ENCODE measurements at regions not wholly inside any gene's neighbourhood (a gene's known extent, or its start where the extent isn't known, plus 50 kb on each side); places are given as distances from the start of the nearest gene placed in this dataset.

DNA sequence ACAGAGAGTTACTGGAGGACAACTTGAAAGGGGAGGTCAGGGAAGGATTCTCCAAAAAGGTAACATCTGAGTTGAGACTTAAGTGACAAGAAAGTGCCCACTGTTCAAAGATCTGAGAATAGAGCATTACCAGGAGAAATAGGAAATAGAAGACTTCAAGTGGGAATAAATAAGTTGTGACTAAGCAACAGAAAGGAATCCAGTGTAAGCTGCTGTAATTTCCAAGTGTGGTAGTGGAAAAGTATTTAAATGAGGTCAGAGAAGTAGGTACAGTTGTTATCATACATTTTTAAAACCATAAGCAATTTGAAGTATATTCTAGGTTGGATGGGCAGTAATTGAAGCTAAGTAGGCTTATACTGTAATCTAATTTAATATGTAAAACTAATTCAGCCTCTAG, 211.9 kb downstream of the FBXO8 start:
- TF ChIP-seq, protein P1, sequence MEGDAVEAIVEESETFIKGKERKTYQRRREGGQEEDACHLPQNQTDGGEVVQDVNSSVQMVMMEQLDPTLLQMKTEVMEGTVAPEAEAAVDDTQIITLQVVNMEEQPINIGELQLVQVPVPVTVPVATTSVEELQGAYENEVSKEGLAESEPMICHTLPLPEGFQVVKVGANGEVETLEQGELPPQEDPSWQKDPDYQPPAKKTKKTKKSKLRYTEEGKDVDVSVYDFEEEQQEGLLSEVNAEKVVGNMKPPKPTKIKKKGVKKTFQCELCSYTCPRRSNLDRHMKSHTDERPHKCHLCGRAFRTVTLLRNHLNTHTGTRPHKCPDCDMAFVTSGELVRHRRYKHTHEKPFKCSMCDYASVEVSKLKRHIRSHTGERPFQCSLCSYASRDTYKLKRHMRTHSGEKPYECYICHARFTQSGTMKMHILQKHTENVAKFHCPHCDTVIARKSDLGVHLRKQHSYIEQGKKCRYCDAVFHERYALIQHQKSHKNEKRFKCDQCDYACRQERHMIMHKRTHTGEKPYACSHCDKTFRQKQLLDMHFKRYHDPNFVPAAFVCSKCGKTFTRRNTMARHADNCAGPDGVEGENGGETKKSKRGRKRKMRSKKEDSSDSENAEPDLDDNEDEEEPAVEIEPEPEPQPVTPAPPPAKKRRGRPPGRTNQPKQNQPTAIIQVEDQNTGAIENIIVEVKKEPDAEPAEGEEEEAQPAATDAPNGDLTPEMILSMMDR (IDR thresholded peaks at IDR 0.05; ENCODE audit: insufficient read depth, low read length, severe bottlenecking): no peak
- H3K27me3 ChIP-seq (ENCODE audit: control insufficient read depth, insufficient read depth, low read length): no peaks in the 10 kb centered on the region
- no peak for DNase-seq (ENCODE audit: low read depth)
- no peaks in the 10 kb centered on the region for H3K36me3 ChIP-seq (ENCODE audit: control insufficient read depth, insufficient read depth, low read length)
- no peak for FAIRE-seq
- no peak overlapping the region for H3K4me3 ChIP-seq (ENCODE audit: low read depth, low read length)

DNA sequence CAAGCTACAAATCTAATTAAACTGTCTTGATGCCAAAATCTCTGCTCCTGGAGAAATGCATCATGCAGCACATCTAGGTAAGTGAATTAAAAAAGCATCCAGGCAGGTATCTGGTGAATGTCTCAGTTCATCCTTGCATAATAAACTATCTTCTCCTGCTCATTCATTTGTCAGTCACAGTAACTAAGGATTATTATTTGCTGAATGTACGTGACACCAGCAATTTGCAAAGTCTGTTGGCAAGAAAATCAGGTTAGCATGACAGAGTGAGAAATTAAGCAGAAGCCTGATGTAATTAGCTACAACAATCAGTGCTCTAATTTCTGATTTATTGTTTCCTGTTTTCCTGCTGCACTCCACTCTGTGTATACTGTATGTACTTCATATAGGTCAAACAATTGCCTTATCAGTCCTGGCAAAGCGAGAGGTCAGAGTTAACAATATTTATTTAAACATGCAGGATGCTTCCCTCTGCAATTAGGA, 213.6 kb downstream of the FBXO8 start:
- Histone ChIP-seq H3K27me3 (ENCODE audit: control insufficient read depth, insufficient read depth, low read length) (no peaks in the 10 kb centered on the region), H3K36me3 (ENCODE audit: control insufficient read depth, insufficient read depth, low read length) (no peaks in the 10 kb centered on the region), H3K4me3 (ENCODE audit: low read depth, low read length) (no peak overlapping the region)
- TF ChIP-seq, protein P1 (IDR thresholded peaks at IDR 0.05; ENCODE audit: insufficient read depth, low read length, severe bottlenecking): no peak
- DNase-seq (ENCODE audit: low read depth) (no peak), FAIRE-seq (no peak)

DNA sequence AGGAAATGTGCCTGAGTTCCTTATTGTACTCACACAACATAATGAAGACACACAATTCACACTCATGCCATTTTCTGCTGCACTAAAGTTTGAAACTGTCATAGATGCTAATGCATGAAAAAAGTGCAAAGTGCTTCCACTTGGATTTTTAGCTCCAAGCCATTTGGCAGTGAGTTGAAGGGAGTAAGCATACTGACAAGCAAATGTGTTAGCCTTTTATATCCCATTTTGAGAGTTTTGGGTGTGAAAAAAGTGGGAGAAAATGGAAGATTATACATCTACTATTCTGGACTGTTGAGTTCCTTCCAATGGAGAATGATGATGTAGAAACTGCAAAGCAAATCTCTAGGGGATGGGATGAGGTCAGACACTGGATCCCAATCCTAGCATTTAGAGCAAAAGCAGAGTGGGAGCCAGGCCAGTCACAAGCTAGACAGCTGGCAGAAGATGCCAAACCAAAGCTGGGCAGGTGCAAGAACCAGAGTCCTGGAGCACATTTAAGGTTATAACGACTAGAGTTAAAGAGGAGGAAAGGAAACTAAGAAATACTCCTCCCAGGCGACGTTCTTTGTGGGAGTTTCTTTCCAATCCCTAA, 216.8 kb downstream of the FBXO8 start:
- no peak for FAIRE-seq
- TF ChIP-seq, protein P1 (IDR thresholded peaks at IDR 0.05; ENCODE audit: insufficient read depth, low read length, severe bottlenecking): no peak

DNA sequence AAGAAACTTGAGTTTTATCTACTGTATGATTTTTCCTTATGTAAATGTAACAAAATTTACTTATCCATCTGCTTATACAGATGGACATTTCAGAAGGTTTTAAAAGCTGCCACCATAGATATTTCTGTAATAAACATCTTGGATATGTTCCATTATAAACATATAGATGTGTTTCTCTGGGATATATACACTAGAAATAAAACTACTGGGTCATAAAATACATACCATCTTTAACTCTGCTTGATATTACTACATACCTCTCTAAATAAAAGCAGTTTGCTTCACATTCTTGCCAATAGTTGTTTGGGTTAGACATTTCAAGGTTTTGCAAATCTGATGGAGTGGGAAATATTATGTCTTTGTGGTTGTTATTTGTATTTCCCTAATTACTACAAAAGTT, 220.6 kb downstream of the FBXO8 start:
- Histone ChIP-seq H3K4me3 (ENCODE audit: low read depth, low read length) (no peak overlapping the region), H3K36me3 (ENCODE audit: control insufficient read depth, insufficient read depth, low read length) (no peaks in the 10 kb centered on the region), H3K27me3 (ENCODE audit: control insufficient read depth, insufficient read depth, low read length) (no peaks in the 10 kb centered on the region)
- DNase-seq (ENCODE audit: low read depth) (no peak), FAIRE-seq (no peak)
- TF ChIP-seq, protein P1 (IDR thresholded peaks at IDR 0.05; ENCODE audit: insufficient read depth, low read length, severe bottlenecking): no peak

More for the DNA sequence above, 216.8 kb downstream of the FBXO8 start:
- no peaks in the 10 kb centered on the region for H3K27me3 ChIP-seq (ENCODE audit: control insufficient read depth, insufficient read depth, low read length)
- no peak overlapping the region for H3K4me3 ChIP-seq (ENCODE audit: low read depth, low read length)
- no peaks in the 10 kb centered on the region for H3K36me3 ChIP-seq (ENCODE audit: control insufficient read depth, insufficient read depth, low read length)
- DNase-seq (ENCODE audit: low read depth): no peak

DNA sequence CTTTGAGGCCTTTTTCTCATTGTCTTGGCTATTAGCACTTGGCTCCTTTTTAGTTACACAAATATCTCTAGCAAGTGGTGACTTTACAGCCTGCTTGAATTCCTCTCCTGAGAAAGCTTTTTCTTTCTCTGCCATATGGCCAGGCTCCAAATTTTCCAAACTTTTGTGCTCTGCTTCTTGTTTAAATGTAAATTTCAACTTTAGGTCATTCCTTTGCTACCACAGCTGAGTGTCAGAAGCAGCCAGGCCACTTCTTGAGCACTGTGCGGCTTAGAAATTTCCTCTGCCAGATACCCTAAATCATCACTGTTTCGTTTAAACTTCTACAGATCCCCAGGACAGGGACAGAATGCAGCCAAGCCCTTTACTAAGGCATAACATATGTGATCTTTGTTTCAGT, 222.4 kb downstream of the FBXO8 start:
- TF ChIP-seq, protein P1 (IDR thresholded peaks at IDR 0.05; ENCODE audit: insufficient read depth, low read length, severe bottlenecking): no peak
- no peaks in the 10 kb centered on the region for H3K27me3 ChIP-seq (ENCODE audit: control insufficient read depth, insufficient read depth, low read length)
- FAIRE-seq: no peak
- DNase-seq (ENCODE audit: low read depth): no peak
- H3K36me3 ChIP-seq (ENCODE audit: control insufficient read depth, insufficient read depth, low read length): no peaks in the 10 kb centered on the region
- no peak overlapping the region for H3K4me3 ChIP-seq (ENCODE audit: low read depth, low read length)

DNA sequence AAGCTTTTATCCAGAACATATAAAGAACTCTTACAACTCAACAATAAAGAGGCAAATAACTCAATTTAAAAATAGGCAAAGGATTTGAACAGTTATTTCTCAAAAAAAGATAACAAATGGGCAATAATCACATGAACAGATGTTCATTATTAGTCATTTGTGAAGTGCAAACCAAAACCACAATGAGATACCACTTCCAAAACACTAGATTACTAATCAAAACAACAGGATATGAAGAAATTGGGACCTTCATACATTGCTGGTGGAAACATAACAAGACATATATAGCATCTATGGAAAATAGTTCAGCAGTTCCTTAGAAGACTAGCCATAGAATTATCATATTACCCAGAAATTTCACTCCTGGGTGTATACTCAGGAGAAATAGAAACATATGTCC, 224.6 kb downstream of the FBXO8 start:
- H3K36me3 ChIP-seq (ENCODE audit: control insufficient read depth, insufficient read depth, low read length): no peaks in the 10 kb centered on the region
- TF ChIP-seq, protein P1 (IDR thresholded peaks at IDR 0.05; ENCODE audit: insufficient read depth, low read length, severe bottlenecking): no peak
- peak; percentile 3 for DNase-seq (ENCODE audit: low read depth)

More for the DNA sequence above, 224.6 kb downstream of the FBXO8 start:
- no peak overlapping the region for H3K4me3 ChIP-seq (ENCODE audit: low read depth, low read length)
- no peaks in the 10 kb centered on the region for H3K27me3 ChIP-seq (ENCODE audit: control insufficient read depth, insufficient read depth, low read length)
- FAIRE-seq: no peak

Data from bronchial epithelial cell (primary cell).